ENCODE measurements at regions not wholly inside any gene's neighbourhood (a gene's known extent, or its start where the extent isn't known, plus 50 kb on each side); places are given as distances from the start of the nearest gene placed in this dataset.

- no peak for TF ChIP-seq CTCF (IDR thresholded peaks at IDR 0.05; ENCODE audit: low read depth, low read length)
- no peak for TF ChIP-seq EZH2phosphoT487 (IDR thresholded peaks at IDR 0.05; ENCODE audit: low read depth)
Measured at GRCh38 chr7:7098280-7098818, 84.0 kb upstream of the C1GALT1 start.

Data from OCI-LY3 (cell line).